ENCODE measurements at regions not wholly inside any gene's neighbourhood (a gene's known extent, or its start where the extent isn't known, plus 50 kb on each side); places are given as distances from the start of the nearest gene placed in this dataset.
"Not testable (repeated sequence)": the region's sequence is repeated elsewhere in the genome, so short reads cannot be mapped to it uniquely, and the experiment has no call there.

DNA sequence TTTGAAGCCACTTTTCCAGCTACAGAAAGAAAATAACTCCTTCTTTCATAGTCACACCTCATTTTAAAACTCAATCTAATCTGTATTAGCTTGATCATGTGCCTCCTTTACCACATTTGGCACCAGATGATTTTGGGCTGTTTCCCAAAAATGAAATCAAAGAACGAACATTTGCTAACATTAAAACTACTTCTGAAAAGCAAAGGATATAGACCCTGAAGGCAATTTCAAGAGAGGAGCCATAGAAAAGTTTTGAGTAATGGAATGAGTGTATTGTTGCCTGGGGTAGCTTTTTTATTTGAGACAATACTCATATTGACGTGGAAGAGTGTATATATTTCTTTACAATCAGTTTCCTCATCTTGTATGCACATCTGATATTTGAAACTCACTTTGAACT, 152.8 kb upstream of the TBL1XR1 start:
- no peak for ATAC-seq
- TF ChIP-seq, protein P1, sequence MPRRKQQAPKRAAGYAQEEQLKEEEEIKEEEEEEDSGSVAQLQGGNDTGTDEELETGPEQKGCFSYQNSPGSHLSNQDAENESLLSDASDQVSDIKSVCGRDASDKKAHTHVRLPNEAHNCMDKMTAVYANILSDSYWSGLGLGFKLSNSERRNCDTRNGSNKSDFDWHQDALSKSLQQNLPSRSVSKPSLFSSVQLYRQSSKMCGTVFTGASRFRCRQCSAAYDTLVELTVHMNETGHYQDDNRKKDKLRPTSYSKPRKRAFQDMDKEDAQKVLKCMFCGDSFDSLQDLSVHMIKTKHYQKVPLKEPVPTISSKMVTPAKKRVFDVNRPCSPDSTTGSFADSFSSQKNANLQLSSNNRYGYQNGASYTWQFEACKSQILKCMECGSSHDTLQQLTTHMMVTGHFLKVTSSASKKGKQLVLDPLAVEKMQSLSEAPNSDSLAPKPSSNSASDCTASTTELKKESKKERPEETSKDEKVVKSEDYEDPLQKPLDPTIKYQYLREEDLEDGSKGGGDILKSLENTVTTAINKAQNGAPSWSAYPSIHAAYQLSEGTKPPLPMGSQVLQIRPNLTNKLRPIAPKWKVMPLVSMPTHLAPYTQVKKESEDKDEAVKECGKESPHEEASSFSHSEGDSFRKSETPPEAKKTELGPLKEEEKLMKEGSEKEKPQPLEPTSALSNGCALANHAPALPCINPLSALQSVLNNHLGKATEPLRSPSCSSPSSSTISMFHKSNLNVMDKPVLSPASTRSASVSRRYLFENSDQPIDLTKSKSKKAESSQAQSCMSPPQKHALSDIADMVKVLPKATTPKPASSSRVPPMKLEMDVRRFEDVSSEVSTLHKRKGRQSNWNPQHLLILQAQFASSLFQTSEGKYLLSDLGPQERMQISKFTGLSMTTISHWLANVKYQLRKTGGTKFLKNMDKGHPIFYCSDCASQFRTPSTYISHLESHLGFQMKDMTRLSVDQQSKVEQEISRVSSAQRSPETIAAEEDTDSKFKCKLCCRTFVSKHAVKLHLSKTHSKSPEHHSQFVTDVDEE (CRISPR knock-in tag; IDR thresholded peaks at IDR 0.05) = no peak
- TF ChIP-seq SNAI2 (CRISPR knock-in tag; IDR thresholded peaks at IDR 0.05) = no peak

GRCh38 chr3:177351206-177351605, 153.9 kb upstream of the TBL1XR1 start:
- TF ChIP-seq ZNF565 (CRISPR knock-in tag; conservative IDR thresholded peaks at IDR 0.05; ENCODE audit: low read depth) (no peak), ZC3H10 (CRISPR knock-in tag; IDR thresholded peaks at IDR 0.05) (no peak), ZNF8 (CRISPR knock-in tag; IDR thresholded peaks at IDR 0.05) (no peak), GLIS3 (CRISPR knock-in tag; IDR thresholded peaks at IDR 0.05) (no peak), ZNF70 (CRISPR knock-in tag; IDR thresholded peaks at IDR 0.05) (no peak), OSR1 (CRISPR knock-in tag; IDR thresholded peaks at IDR 0.05) (no peak), ZFP30 (CRISPR knock-in tag; IDR thresholded peaks at IDR 0.05) (no peak), POU6F1 (CRISPR knock-in tag; IDR thresholded peaks at IDR 0.05; ENCODE audit: borderline replicate concordance, low read depth) (no peak), PATZ1 (CRISPR knock-in tag; IDR thresholded peaks at IDR 0.05; ENCODE audit: borderline replicate concordance) (no peak), ESRRG (CRISPR knock-in tag; IDR thresholded peaks at IDR 0.05) (no peak), TOX (CRISPR knock-in tag; IDR thresholded peaks at IDR 0.05; ENCODE audit: borderline replicate concordance) (no peak), ARNTL (CRISPR knock-in tag; IDR thresholded peaks at IDR 0.05; ENCODE audit: borderline replicate concordance, low read depth) (no peak), SNAI2 (CRISPR knock-in tag; IDR thresholded peaks at IDR 0.05) (no peak)
- no peak for ATAC-seq

GRCh38 chr3:177351757-177352158, 154.5 kb upstream of the TBL1XR1 start:
- ATAC-seq = no peak
- TF ChIP-seq ZNF565 (CRISPR knock-in tag; conservative IDR thresholded peaks at IDR 0.05; ENCODE audit: low read depth) (no peak), TCF4 (CRISPR knock-in tag; IDR thresholded peaks at IDR 0.05; ENCODE audit: borderline replicate concordance) (no peak)

GRCh38 chr3:177352424-177352823, 155.1 kb upstream of the TBL1XR1 start:
- ATAC-seq = no peak
- TF ChIP-seq POU6F1 (CRISPR knock-in tag; IDR thresholded peaks at IDR 0.05; ENCODE audit: borderline replicate concordance, low read depth) = no peak

GRCh38 chr3:177353140-177353539, 155.9 kb upstream of the TBL1XR1 start:
- no peak for ATAC-seq
- TF ChIP-seq ZFP30 (CRISPR knock-in tag; IDR thresholded peaks at IDR 0.05) = no peak

- not testable (repeated sequence) for ATAC-seq
Measured at GRCh38 chr3:177353879-177354278, 156.6 kb upstream of the TBL1XR1 start.

DNA sequence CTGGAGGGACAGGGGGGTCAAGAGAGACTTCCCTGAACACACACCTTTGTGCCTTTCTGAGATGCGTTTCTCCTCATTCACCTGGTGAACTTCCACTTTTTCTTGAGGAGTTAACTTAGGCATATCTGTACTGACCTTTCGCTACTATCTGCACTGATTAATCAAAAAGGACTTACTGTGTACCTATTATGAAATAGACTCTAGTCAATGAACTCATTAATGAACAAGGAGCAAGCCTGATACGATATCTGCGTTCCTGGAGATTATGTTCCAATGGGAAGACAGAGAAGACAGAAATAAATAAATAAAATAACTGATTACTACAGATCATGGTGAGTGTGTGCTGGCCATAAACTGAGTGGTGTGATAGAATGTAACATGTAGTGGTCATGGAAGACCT, 157.2 kb upstream of the TBL1XR1 start:
- ATAC-seq = no peak
- TF ChIP-seq ZNF565 (CRISPR knock-in tag; conservative IDR thresholded peaks at IDR 0.05; ENCODE audit: low read depth) (no peak), ZNF70 (CRISPR knock-in tag; IDR thresholded peaks at IDR 0.05) (no peak), TOX (CRISPR knock-in tag; IDR thresholded peaks at IDR 0.05; ENCODE audit: borderline replicate concordance) (no peak), CSDC2 (CRISPR knock-in tag; IDR thresholded peaks at IDR 0.05) (no peak), ARNTL (CRISPR knock-in tag; IDR thresholded peaks at IDR 0.05; ENCODE audit: borderline replicate concordance, low read depth) (no peak), PATZ1 (CRISPR knock-in tag; IDR thresholded peaks at IDR 0.05; ENCODE audit: borderline replicate concordance) (no peak), PPARA (CRISPR knock-in tag; IDR thresholded peaks at IDR 0.05; ENCODE audit: borderline replicate concordance) (no peak), ZNF8 (CRISPR knock-in tag; IDR thresholded peaks at IDR 0.05) (no peak), POU6F1 (CRISPR knock-in tag; IDR thresholded peaks at IDR 0.05; ENCODE audit: borderline replicate concordance, low read depth) (no peak)

All from SK-N-SH treated with all-trans-retinoic acid at 6 μM for 48 hours (cell line).